ENCODE measurements at regions not wholly inside any gene's neighbourhood (a gene's known extent, or its start where the extent isn't known, plus 50 kb on each side); places are given as distances from the start of the nearest gene placed in this dataset.

- TF ChIP-seq RFX5 (IDR thresholded peaks at IDR 0.05; ENCODE audit: borderline replicate concordance, low read depth, low read length) (no peak), ATF2 (IDR thresholded peaks at IDR 0.05; ENCODE audit: low read length) (no peak), JUND (IDR thresholded peaks at IDR 0.05; ENCODE audit: low read length) (no peak), BCL11A (IDR thresholded peaks at IDR 0.05; ENCODE audit: low read depth in 2 of 2, low read length in 2 of 2) (no peak), ATF3 (IDR thresholded peaks at IDR 0.05; ENCODE audit: insufficient read depth, low read depth, low read length) (no peak)
Observed at GRCh38 chr15:95450413-95450812, 880.1 kb upstream of the NR2F2 start (continued).

All from H1 (cell line).